Bronchial epithelial cell (primary cell): ENCODE measurements at regions not wholly inside any gene's neighbourhood (a gene's known extent, or its start where the extent isn't known, plus 50 kb on each side); places are given as distances from the start of the nearest gene placed in this dataset.
A peak's percentile ranks its signal among the peaks of the same experiment; 100 is the strongest.

Experiments used
- DNase-seq: peaks from one replicate; pipeline ENCODE4 v3.0.0-alpha.2; 2010; ENCODE audit warnings: low read depth
- FAIRE-seq: peaks from 2 replicates; lab custom pipeline; 2011; peaks lifted over from hg19 to GRCh38; lab: Jason Lieb, UNC
- H3K27me3 ChIP-seq: 2 replicates; pipeline ENCODE4 v1.5.1; 2011; ENCODE audit warnings: low read length; ENCODE audit not compliant: control insufficient read depth, insufficient read depth
- H3K36me3 ChIP-seq: 2 replicates; pipeline ENCODE4 v1.5.1; 2011; ENCODE audit warnings: low read length; ENCODE audit not compliant: control insufficient read depth, insufficient read depth
- H3K4me3 ChIP-seq: 2 replicates; pipeline ENCODE4 v1.5.1; 2011; ENCODE audit warnings: mild to moderate bottlenecking, low read depth, low read length, control low read depth
- TF ChIP-seq, protein P1 (sequence below): IDR thresholded peaks from 2 replicates; pipeline ENCODE4 v1.5.1; 2011; ENCODE audit warnings: mild to moderate bottlenecking, moderate library complexity, low read length, control low read depth, inconsistent platforms; ENCODE audit not compliant: insufficient read depth, severe bottlenecking

DNA sequence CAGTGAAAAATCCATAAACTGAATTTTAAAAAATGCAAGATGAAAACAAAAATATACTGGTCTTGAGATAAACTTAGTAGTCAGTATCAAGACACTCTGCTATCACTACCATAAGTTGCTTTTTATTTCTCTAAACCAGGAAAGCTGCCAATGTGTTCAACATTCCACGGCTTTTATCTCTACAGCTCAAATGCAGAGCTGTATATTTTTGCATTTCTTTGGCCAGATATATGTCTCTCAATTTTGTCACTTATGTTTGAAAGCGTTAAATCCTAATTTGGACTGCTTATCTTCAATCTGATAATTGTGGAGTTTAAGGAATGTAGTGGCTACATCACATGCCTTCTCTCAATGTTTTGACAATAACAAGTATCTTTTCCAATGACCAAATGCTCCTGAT lies 609.5 kb downstream of the EPHA4 start:
- no peaks in the 10 kb centered on the region for H3K27me3 ChIP-seq
- DNase-seq (no peak), FAIRE-seq (no peak)
- TF ChIP-seq, protein P1, sequence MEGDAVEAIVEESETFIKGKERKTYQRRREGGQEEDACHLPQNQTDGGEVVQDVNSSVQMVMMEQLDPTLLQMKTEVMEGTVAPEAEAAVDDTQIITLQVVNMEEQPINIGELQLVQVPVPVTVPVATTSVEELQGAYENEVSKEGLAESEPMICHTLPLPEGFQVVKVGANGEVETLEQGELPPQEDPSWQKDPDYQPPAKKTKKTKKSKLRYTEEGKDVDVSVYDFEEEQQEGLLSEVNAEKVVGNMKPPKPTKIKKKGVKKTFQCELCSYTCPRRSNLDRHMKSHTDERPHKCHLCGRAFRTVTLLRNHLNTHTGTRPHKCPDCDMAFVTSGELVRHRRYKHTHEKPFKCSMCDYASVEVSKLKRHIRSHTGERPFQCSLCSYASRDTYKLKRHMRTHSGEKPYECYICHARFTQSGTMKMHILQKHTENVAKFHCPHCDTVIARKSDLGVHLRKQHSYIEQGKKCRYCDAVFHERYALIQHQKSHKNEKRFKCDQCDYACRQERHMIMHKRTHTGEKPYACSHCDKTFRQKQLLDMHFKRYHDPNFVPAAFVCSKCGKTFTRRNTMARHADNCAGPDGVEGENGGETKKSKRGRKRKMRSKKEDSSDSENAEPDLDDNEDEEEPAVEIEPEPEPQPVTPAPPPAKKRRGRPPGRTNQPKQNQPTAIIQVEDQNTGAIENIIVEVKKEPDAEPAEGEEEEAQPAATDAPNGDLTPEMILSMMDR: no peak
- no peak overlapping the region for H3K4me3 ChIP-seq
- H3K36me3 ChIP-seq: no peaks in the 10 kb centered on the region

DNA sequence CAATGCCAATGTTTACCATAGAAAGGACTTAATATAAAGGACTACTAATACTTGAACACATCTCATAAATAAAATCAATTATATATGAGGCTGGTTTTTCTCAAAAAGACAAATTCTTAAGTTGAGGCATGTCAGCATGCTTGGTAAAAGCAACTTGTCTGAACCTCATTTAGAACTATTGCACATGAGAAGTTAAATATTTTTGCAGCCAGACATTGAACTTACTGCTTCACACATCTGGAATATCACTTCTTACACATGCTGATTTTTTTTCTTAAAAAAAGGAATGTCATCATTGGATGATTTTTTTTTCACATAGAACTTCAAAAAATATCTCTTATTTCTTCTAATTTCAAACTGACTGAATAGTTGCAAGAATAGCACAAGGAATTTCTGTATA lies 609.0 kb downstream of the EPHA4 start:
- no peak for DNase-seq
- H3K4me3 ChIP-seq: no peak overlapping the region
- TF ChIP-seq, protein P1: no peak
- H3K36me3 ChIP-seq: no peaks in the 10 kb centered on the region
- H3K27me3 ChIP-seq: no peaks in the 10 kb centered on the region
- no peak for FAIRE-seq

DNA sequence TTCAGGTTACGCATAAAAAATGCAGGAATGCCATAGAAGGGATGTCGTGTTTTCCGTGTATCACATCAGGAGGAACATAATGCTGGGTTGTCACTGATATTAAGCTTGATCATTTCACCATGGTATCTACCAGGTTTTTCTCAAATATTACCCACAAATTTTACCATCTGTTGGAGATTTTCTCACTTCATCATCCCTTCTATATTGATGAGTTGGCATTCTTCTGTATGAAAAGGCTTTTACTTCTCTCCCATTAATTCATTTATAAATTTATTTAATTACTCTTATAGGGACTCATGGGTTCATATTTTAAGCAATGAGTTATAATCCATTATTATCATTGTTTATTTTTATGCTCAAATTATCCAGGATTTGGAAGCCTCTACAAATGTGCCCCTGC lies 608.2 kb downstream of the EPHA4 start:
- FAIRE-seq (no peak), DNase-seq (no peak)
- Histone ChIP-seq H3K4me3 (no peak overlapping the region), H3K36me3 (no peaks in the 10 kb centered on the region), H3K27me3 (no peaks in the 10 kb centered on the region)
- TF ChIP-seq, protein P1: no peak

DNA sequence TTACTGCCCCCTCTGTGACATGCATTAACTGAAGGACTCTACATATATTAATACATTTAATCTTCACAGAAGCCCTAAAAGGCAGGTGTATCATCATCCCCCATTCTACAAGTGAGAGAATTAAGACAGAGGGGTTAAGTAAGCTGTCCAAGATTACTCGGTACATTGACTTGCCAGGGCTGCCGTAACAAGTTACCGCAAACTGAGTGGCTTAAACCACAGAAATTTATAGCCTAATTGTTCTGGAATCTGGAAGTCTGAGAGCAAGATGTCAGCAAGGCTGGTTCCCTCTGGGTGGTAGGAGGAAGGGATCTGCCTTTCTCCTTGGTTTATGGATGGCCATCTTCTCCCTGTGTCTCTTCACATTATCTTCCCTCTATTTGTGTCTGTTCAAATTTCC lies 605.5 kb downstream of the EPHA4 start:
- Histone ChIP-seq H3K36me3 (no peaks in the 10 kb centered on the region), H3K27me3 (no peaks in the 10 kb centered on the region), H3K4me3 (no peak overlapping the region)
- DNase-seq: peak; percentile 77
- TF ChIP-seq, protein P1: no peak
- FAIRE-seq: peak; percentile 7

DNA sequence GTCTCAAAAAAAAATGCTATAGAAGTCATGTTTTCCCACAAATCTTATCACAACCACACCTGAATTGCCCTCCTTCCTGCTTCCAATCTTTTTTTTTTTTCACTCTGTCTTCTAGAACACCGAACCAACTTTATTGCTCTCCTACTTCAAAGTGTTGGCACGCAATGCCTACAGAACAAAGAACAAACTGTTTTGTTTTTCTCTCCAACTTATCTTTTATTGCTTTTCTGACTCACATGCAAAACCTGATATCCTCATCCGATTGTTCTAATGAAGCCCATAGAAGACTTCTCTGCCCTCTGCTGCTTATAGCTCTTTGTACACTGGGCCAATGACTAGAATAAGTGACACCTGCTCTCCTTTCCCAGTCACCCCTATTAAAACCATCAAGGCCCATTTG lies 602.8 kb downstream of the EPHA4 start:
- Histone ChIP-seq H3K36me3 (no peaks in the 10 kb centered on the region), H3K4me3 (no peak overlapping the region), H3K27me3 (no peaks in the 10 kb centered on the region)
- FAIRE-seq: no peak
- DNase-seq: no peak
- TF ChIP-seq, protein P1: no peak

DNA sequence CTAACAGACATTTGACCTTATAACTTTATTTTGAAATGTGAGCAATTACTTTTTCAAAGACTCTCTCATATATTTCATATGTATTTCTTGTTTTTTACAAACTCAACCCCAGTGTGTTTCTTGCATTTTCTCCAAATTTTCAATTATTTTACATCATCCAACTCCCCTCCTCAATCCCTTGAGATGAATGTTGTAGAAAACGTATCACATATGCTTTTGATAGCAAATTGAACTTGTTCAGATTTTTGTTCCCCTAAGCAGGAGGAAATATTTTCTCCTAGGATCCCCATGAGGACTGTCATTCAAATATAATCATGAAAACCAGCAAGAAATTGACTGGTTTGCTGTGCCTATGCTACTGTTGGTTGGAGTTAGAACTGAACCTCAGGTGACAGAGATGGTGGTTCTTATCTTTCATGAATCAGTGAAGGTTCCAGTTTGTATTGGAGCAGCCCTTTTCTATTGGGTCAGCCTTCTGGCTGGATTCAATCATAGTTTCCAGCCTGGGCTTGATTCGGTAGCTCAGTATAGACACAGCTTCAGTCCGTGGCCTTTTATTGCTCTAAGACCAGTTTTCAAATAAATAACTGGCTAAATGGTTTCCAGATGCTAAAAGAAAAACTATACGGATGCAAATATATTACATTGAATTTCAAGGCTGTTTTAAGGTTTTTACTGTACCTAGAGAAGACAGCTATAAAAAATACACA lies 591.0 kb downstream of the EPHA4 start:
- FAIRE-seq (peak; percentile 79), DNase-seq (no peak)
- TF ChIP-seq, protein P1: no peak
- Histone ChIP-seq H3K27me3 (peaks cover 2% of the 10 kb centered on the region), H3K4me3 (no peak overlapping the region), H3K36me3 (no peaks in the 10 kb centered on the region)
